ENCODE measurements at regions not wholly inside any gene's neighbourhood (a gene's known extent, or its start where the extent isn't known, plus 50 kb on each side); places are given as distances from the start of the nearest gene placed in this dataset.

- TF ChIP-seq, protein P1, sequence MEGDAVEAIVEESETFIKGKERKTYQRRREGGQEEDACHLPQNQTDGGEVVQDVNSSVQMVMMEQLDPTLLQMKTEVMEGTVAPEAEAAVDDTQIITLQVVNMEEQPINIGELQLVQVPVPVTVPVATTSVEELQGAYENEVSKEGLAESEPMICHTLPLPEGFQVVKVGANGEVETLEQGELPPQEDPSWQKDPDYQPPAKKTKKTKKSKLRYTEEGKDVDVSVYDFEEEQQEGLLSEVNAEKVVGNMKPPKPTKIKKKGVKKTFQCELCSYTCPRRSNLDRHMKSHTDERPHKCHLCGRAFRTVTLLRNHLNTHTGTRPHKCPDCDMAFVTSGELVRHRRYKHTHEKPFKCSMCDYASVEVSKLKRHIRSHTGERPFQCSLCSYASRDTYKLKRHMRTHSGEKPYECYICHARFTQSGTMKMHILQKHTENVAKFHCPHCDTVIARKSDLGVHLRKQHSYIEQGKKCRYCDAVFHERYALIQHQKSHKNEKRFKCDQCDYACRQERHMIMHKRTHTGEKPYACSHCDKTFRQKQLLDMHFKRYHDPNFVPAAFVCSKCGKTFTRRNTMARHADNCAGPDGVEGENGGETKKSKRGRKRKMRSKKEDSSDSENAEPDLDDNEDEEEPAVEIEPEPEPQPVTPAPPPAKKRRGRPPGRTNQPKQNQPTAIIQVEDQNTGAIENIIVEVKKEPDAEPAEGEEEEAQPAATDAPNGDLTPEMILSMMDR (IDR thresholded peaks at IDR 0.05), result no peak
- TF ChIP-seq POLR2A (IDR thresholded peaks at IDR 0.05), result no peak
These were observed 193.0 kb upstream of the COPS8 start for GRCh38 chr2:236892721-236893120.
